ENCODE measurements at regions not wholly inside any gene's neighbourhood (a gene's known extent, or its start where the extent isn't known, plus 50 kb on each side); places are given as distances from the start of the nearest gene placed in this dataset.
"Not testable (repeated sequence)": the region's sequence is repeated elsewhere in the genome, so short reads cannot be mapped to it uniquely, and the experiment has no call there.

GRCh38 chr1:116185161-116185701, 74.0 kb downstream of the MAB21L3 start:
- DNase-seq, result no peak

DNA sequence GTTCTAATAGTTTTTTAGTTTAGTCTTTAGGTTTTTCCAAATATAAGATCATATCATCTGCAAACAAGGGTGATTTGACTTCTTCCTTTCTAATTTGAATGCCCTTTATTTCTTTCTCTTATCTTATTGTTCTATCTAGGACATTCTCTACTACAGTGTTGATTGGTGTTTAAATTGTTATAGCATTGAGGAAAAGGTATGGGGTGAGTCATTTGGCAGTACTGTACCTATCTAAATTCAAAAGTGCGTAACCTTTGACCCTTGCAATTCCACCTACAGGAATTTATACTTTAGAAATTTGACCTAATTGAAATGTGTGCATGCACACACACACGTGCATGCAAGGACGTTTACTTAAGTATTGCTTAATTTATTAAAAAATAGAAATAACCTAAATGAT, 78.3 kb downstream of the MAB21L3 start:
- DNase-seq, result no peak

GRCh38 chr1:116191294-116191693, 80.1 kb downstream of the MAB21L3 start:
- DNase-seq, result no peak

DNA sequence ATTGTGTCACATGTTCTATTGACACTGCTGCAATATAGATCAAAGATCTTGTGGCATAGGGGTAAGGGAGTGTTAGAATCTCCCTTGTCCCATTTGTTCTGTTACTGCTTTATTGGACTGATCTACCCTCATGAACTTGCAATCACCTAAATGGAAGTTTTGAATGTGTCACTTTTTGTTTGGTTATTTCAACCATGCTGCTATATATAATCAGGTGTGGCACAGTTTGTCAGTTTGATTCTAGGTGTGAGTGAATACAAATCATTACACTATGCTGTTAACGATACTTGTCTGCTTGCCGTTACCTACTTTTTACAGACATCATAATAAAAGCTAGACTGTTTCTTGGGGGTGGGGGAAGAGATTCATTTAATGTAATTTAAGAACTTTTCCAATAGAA, 82.6 kb downstream of the MAB21L3 start:
- no peak for DNase-seq

DNA sequence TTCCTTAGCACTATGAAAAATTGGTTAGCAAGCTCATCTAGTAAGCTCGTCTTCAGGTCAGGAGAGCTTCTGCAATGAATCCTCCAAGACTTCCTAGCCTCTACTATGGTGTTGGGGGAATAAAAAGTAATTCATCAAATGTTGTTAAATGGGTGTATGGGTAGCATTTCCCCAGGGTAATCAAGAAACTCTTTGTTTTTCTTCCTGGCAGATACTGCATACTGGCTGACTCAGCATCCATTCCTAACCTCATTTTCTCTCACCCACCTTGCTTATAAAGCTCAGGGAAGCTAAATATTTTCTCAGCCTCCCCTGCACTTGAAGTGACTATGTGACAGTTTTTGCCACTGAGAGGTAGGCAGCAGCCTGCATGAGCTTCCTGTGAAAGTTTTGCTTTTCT, 83.4 kb downstream of the MAB21L3 start:
- DNase-seq, result no peak

DNA sequence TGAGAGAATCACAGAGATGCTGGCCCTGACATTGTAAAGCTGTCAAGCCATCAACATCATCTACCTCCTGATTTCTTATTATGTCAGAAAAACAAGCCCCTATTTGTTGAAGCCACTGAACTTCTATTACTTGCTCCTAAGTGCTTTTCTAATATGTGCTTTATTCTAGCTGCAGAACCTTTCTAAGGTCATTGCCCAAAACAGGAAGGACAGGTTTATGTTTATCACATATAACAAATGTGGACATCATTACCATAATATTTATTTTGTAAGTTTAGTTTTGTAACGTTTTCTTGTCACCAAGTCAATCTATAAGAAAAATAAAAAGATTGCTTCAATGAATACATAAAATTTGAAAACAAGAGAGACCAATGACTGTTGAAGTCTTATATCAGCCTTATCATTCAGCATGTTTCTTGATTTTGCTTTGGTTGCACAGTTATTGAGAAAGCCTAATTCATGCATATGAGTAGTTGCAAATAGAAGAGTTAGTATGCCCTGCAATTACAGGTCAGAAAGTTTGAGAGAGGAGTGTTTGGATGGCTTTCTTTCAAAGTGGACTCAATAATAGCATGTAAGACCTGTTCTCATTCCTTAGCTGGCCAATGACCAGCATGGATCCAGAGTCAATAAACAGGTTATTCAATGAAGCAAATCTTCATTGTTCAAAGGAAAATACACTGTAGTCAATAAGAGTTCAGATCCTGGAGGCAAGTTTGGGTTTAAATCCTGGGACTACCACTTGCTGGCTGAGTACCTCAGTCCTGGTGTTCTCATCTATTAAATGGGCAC, 84.1 kb downstream of the MAB21L3 start:
- no peak for DNase-seq

DNA sequence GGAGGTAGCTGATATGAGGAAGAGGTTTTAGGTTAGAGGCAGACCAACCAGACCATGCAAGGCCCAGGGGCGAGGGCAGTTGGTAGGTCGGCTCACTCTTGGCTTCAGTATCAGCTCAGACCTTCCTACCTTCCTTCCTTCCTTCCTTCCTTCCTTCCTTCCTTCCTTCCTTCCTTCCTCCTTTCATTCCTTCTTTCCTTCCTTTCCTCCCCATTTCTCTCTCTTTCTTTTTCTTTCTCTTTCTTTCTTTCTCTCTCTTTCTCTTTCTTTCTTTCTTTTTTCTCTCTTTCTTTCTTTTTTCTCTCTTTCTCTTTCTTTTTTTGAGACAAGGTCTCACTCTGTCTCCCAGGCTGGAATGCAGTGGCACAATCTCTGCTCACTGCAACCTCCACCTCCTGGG, 89.1 kb downstream of the MAB21L3 start:
- not testable (repeated sequence) for DNase-seq

GRCh38 chr1:116201911-116202310, 90.7 kb downstream of the MAB21L3 start:
- DNase-seq, result no peak

GRCh38 chr1:116203181-116203723, 92.1 kb downstream of the MAB21L3 start:
- DNase-seq, result peak in 1 of 2 experiments; percentile 5

DNA sequence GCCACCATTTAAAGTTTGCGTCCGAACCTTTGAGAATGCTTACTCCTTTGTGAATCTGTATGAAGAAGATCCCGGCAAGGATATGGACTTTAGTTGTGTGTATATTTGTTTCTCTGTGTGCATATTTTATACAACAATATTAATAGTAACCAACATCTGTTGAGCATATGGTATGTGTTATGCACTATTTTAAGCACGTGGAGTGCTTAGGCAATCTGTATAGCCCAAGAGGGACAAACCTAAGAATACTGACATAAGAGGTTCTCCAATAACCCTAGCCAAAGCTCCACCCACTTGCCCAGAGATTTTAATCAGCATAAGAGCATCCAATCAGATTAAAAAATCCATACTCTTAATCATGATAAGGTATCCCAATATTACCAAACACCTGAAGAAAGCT, 92.7 kb downstream of the MAB21L3 start:
- no peak for DNase-seq

- DNase-seq, result no peak
These were observed 94.9 kb downstream of the MAB21L3 start for GRCh38 chr1:116205941-116206679.

- no peak for DNase-seq
These were observed 96.0 kb downstream of the MAB21L3 start for GRCh38 chr1:116207126-116207735.

DNA sequence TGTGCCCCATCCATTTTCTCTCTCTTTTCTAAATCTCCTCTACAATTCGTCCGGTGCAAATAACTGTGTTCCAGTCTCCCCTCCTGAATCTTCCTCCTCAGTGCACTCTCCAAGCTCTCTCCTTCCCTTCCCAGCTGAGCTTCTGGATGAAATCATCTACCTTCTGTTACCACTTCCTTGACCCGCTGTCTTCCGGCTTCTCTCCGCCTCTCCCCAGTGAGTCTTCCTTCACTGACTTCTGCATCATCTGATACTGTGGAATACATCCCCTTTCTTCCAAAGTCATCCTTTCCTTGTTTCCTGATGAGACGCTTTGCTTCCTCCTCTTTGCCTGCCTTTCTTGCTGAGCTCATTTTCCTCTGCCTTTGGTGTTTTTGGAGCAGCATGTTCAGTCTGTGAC, 96.9 kb downstream of the MAB21L3 start:
- DNase-seq, result no peak

DNA sequence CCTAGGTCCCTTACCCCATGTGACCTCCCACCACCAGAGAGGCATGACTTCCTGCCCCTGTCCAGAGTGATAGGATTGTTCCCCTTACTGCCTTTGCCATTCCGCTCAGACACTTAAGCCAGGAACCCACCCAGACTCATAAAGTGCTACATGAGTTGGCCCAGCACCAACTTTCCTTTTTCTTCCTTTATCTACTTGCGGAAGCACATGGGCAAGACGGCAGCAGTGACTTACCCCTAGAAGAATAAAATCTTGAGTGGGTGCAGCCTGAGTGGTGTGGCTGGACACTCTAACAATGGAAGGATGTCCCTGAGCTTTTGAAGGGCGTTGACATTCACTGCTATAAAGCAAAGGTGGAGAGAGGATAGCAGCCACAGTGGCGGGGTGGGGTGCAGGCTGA, 100.1 kb downstream of the MAB21L3 start:
- no peak for DNase-seq

GRCh38 chr1:116218922-116219321, 107.7 kb downstream of the MAB21L3 start:
- DNase-seq, result peak; percentile 77 to 79

DNA sequence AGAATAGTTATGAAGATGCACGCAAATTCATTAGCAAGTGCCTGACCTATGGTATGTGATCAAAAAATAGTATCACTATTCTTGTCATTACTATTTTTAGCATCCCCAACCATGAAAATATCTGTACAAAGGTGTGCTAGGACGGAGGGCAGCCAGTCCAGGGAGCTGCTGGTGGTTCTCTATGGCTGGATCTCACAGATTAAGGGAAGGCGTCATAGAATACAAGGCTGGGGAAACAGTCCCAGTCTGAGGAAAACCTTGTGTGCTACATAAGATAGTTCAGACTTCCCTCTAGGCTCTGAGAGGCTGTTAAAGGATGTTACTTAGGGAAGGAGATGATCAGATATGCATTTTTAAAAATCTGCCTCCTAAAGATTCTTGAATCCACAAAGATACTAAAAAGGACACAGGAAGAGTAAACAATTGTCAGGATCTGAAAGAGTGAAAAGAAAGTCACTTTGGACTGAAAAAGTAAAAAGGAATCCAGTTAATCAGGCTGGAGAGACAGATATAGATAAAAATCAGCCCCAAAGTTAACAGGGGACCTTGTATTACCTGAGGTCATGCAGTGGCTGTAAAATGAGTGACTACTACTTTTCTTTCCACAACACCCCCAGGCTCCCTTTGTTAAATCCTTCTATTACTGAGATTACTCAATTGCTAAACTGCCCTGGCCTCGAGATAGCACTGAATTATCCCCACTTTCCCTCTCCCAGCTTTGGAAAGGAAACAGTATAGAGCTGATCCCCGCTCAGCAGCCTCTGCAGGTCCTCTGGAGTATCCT, 108.6 kb downstream of the MAB21L3 start:
- no peak for DNase-seq

GRCh38 chr1:116224111-116224510, 112.9 kb downstream of the MAB21L3 start:
- DNase-seq, result no peak

GRCh38 chr1:116224561-116224960, 113.4 kb downstream of the MAB21L3 start:
- no peak for DNase-seq

- DNase-seq, result no peak
These were observed 114.8 kb downstream of the MAB21L3 start for GRCh38 chr1:116226017-116226416.

GRCh38 chr1:116228511-116228910, 117.3 kb downstream of the MAB21L3 start:
- DNase-seq, result no peak

DNA sequence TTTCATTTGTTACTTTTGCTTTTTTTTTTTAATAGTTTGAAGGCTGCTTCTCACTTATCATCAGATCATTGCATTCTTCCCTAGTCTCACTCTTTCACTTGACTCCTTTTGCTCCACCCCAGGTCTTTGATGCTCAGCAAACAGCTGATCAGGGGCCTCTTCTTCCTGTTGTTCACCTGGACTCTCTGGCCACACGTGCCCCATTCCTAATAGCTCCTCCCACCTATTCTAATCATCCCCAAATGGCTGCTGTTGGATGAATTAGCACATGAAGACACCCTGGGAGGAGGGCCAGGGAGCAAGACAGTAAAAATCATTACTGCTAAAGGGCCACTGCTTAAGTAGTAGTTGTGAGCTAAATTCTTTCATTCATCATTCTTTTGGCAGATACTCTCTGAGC, 119.5 kb downstream of the MAB21L3 start:
- DNase-seq, result no peak

- no peak for DNase-seq
These were observed 120.6 kb downstream of the MAB21L3 start for GRCh38 chr1:116231752-116232151.

Measured in SHP77 (cell line).